Activated naive CD8-positive, alpha-beta T cell treated with anti-CD3 and anti-CD28 coated beads, Interleukin-2, amount 50 U/mL, for 24 hours (primary cell): ENCODE measurements at regions not wholly inside any gene's neighbourhood (a gene's known extent, or its start where the extent isn't known, plus 50 kb on each side); places are given as distances from the start of the nearest gene placed in this dataset.

ENCODE experiments used
- ATAC-seq: fragments of 150-1000 bp; cut with Tn5 transposase; one replicate; pipeline ENCODE4 v1.10.0; 2021
- DNase-seq: peaks from one replicate; pipeline ENCODE4 v3.0.0; 2021
- H3K27ac Mint-ChIP-seq: one replicate; pipeline ENCODE4 v1.8.0; 2021; ENCODE audit warnings: mild to moderate bottlenecking, mixed read lengths
- H3K27me3 Mint-ChIP-seq: one replicate; pipeline ENCODE4 v1.8.0; 2021; ENCODE audit warnings: mixed read lengths
- H3K36me3 Mint-ChIP-seq: one replicate; pipeline ENCODE4 v1.8.0; 2021; ENCODE audit warnings: low read depth, mixed read lengths
- H3K4me1 Mint-ChIP-seq: one replicate; pipeline ENCODE4 v1.8.0; 2021; ENCODE audit warnings: mixed read lengths
- H3K4me3 Mint-ChIP-seq: one replicate; pipeline ENCODE4 v1.8.0; 2021; ENCODE audit warnings: mild to moderate bottlenecking, moderate library complexity, mixed read lengths
- H3K9me3 Mint-ChIP-seq: one replicate; pipeline ENCODE4 v1.8.0; 2021; ENCODE audit warnings: mixed read lengths

GRCh38 chr7:12868027-12868426 is 180.6 kb downstream of the ARL4A start:
- Mint-ChIP-seq H3K36me3 (no peaks in the 10 kb centered on the region), H3K27ac (no peak overlapping the region), H3K4me3 (no peak overlapping the region), H3K27me3 (peaks cover 2% of the 10 kb centered on the region), H3K4me1 (no peaks in the 10 kb centered on the region), H3K9me3 (no peaks in the 10 kb centered on the region)
- DNase-seq (no peak), ATAC-seq (no peak)

DNA sequence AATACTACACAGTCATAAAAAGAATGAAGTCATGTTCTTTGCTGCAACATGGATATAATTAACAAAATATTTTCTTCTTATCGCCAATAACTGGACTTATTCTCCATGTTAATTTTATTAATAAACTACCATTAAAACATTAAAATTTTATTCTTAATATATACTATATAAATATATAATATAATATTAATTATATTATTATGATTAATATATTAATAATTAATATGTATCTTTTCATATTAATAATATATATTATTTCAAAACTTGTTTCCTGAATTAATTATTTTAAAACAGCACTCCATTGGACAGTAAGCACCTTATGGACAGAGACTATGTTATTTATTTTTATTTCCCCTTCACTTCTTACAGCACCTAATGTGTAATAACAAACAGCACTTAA is 182.8 kb downstream of the ARL4A start:
- ATAC-seq (no peak), DNase-seq (no peak)
- Mint-ChIP-seq H3K9me3 (no peaks in the 10 kb centered on the region), H3K27me3 (peaks cover 2% of the 10 kb centered on the region), H3K4me3 (no peak overlapping the region), H3K27ac (no peak overlapping the region), H3K36me3 (no peaks in the 10 kb centered on the region), H3K4me1 (no peaks in the 10 kb centered on the region)

DNA sequence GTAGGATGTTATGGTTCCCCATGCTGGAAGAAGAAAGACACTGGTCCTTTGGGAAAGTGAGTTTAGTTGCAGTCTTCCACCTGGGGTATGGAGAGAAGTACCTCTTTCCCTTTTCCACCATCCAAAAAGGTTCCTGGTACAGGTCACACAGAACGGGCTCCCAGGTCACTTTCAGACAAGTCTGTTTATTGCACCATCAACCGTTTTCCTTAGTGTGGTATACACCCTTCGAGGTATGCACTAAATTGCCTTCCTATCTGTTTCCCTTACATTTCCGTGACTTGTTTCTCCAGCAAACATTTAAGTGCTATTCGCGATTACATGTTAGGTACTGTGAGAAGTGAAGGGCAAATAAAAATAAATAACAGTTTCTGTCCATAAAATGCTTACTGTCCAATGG is 185.1 kb downstream of the ARL4A start:
- H3K27me3 Mint-ChIP-seq: no peaks in the 10 kb centered on the region
- H3K4me3 Mint-ChIP-seq: no peak overlapping the region
- H3K9me3 Mint-ChIP-seq: no peaks in the 10 kb centered on the region
- DNase-seq (no peak), ATAC-seq (no peak)
- H3K27ac Mint-ChIP-seq: no peak overlapping the region
- H3K36me3 Mint-ChIP-seq: no peaks in the 10 kb centered on the region
- no peaks in the 10 kb centered on the region for H3K4me1 Mint-ChIP-seq

DNA sequence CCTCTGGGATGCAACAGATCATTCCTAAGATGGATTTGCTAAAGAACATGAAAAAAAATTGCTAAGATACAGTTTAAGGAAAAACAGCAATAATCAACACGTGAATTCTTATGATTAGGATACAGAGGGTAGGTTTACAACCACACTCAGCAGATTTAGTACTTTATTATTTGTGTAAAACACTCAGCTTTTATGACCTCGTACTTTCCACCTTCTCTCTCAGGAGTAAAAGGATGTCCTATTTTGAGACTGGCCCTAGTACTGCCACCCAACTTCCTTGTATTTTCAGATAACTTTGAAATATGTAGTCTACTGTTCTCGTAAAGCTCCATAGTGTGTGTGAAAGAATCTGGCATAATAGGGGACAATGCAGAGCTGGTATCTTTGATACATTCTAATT is 186.1 kb downstream of the ARL4A start:
- DNase-seq (no peak), ATAC-seq (no peak)
- no peak overlapping the region for H3K27ac Mint-ChIP-seq
- no peaks in the 10 kb centered on the region for H3K9me3 Mint-ChIP-seq
- no peaks in the 10 kb centered on the region for H3K27me3 Mint-ChIP-seq
- H3K4me3 Mint-ChIP-seq: no peak overlapping the region
- H3K4me1 Mint-ChIP-seq: no peaks in the 10 kb centered on the region
- no peaks in the 10 kb centered on the region for H3K36me3 Mint-ChIP-seq

GRCh38 chr7:12879139-12879538 is 191.7 kb downstream of the ARL4A start:
- ATAC-seq: no peak
- no peaks in the 10 kb centered on the region for H3K36me3 Mint-ChIP-seq

DNA sequence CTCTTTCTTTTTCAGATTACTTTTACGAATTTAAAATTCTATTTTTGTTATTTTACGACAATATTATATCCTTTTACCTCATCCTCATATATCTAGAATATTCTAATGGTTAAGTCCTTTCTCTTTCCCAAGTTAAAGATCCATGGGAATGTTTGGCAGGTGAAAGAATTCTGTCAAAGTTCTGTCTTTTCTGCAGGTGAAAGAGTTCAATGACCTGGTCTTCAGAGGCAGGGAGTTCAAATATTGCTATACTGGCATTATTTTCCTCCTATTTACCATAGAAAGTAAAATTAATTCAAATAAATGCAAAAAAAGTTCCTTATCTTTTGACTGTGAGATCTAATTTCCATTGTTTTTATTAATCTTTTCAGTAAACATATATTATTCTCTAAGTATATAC is 194.3 kb downstream of the ARL4A start:
- H3K36me3 Mint-ChIP-seq: no peaks in the 10 kb centered on the region
- no peak overlapping the region for H3K4me3 Mint-ChIP-seq
- H3K9me3 Mint-ChIP-seq: no peaks in the 10 kb centered on the region
- ATAC-seq: no peak
- no peak overlapping the region for H3K27ac Mint-ChIP-seq
- DNase-seq: no peak
- peaks cover 10% of the 10 kb centered on the region for H3K27me3 Mint-ChIP-seq
- no peaks in the 10 kb centered on the region for H3K4me1 Mint-ChIP-seq

More at GRCh38 chr7:12879139-12879538, 191.7 kb downstream of the ARL4A start:
- no peak for DNase-seq
- Mint-ChIP-seq H3K27me3 (peaks cover 10% of the 10 kb centered on the region), H3K27ac (no peak overlapping the region), H3K9me3 (no peaks in the 10 kb centered on the region), H3K4me3 (no peak overlapping the region), H3K4me1 (no peaks in the 10 kb centered on the region)

GRCh38 chr7:12882710-12883109 is 195.3 kb downstream of the ARL4A start:
- Mint-ChIP-seq H3K36me3 (no peaks in the 10 kb centered on the region), H3K4me1 (no peaks in the 10 kb centered on the region), H3K27ac (no peak overlapping the region), H3K4me3 (no peak overlapping the region), H3K9me3 (no peaks in the 10 kb centered on the region), H3K27me3 (peaks cover 10% of the 10 kb centered on the region)
- ATAC-seq (no peak), DNase-seq (no peak)

GRCh38 chr7:12884033-12884432 is 196.6 kb downstream of the ARL4A start:
- no peak overlapping the region for H3K4me3 Mint-ChIP-seq
- no peak for DNase-seq
- no peaks in the 10 kb centered on the region for H3K4me1 Mint-ChIP-seq
- no peak for ATAC-seq
- no peaks in the 10 kb centered on the region for H3K36me3 Mint-ChIP-seq
- H3K27ac Mint-ChIP-seq: no peak overlapping the region
- H3K27me3 Mint-ChIP-seq: peaks cover 10% of the 10 kb centered on the region
- no peaks in the 10 kb centered on the region for H3K9me3 Mint-ChIP-seq

DNA sequence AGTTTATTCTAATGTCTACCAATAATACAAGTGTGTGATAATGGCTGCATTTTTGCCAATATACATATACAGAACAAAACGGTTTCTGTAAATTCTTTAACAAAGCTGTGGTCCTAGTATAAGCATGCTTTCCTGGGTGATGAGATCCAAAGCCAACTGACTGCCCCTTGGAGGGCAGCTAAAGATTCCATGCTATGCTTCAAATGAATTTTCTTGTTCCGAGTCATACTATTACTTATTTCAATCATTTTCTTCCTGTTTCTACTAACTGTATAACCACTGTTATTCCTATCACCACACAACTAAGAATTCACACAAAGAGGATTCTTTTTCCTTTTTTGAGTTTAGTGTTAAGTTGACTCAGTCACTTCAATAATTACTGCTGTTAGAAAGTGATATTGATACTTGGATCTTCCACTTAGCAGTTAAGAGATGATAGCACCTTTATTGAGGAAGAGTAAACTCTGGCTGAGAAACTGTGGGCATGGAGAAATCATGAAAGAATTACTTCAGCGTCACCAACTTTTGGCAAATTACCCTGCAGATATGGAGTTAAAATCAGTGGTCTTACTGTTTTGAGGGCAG is 197.5 kb downstream of the ARL4A start:
- H3K27ac Mint-ChIP-seq: no peak overlapping the region
- peaks cover 8% of the 10 kb centered on the region for H3K27me3 Mint-ChIP-seq
- no peak overlapping the region for H3K4me3 Mint-ChIP-seq
- H3K36me3 Mint-ChIP-seq: no peaks in the 10 kb centered on the region
- no peak for ATAC-seq
- no peaks in the 10 kb centered on the region for H3K4me1 Mint-ChIP-seq
- H3K9me3 Mint-ChIP-seq: no peaks in the 10 kb centered on the region
- DNase-seq: no peak

GRCh38 chr7:12888717-12889116 is 201.3 kb downstream of the ARL4A start:
- Mint-ChIP-seq H3K4me3 (no peak overlapping the region), H3K27me3 (no peaks in the 10 kb centered on the region), H3K4me1 (no peaks in the 10 kb centered on the region), H3K36me3 (no peaks in the 10 kb centered on the region), H3K27ac (no peak overlapping the region), H3K9me3 (no peaks in the 10 kb centered on the region)
- ATAC-seq (no peak), DNase-seq (no peak)

- H3K4me3 Mint-ChIP-seq: no peak overlapping the region
Observed at GRCh38 chr7:12889391-12889790, 202.0 kb downstream of the ARL4A start.

DNA sequence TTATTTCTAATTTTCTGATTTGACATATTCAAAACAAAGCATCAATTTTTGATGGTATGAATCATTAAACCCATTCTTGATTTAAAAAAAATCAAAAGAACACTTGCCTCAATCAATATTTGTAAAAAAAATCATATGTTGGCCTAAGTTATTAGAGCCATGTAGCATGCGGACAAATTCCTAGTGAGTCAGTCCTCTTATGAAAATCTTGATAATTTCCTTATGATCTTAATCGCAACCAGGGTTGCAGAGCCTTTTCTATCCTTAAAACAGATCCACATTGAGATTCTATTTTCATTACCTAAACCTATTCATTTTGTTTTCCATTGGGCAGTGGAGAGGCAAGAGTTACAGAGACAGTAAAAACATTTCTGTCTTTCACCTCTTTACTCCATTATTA is 203.2 kb downstream of the ARL4A start:
- H3K27ac Mint-ChIP-seq: no peak overlapping the region
- no peaks in the 10 kb centered on the region for H3K27me3 Mint-ChIP-seq
- H3K9me3 Mint-ChIP-seq: no peaks in the 10 kb centered on the region
- ATAC-seq: no peak
- H3K36me3 Mint-ChIP-seq: no peaks in the 10 kb centered on the region
- no peaks in the 10 kb centered on the region for H3K4me1 Mint-ChIP-seq
- no peak for DNase-seq
- H3K4me3 Mint-ChIP-seq: no peak overlapping the region

More at GRCh38 chr7:12889391-12889790, 202.0 kb downstream of the ARL4A start:
- ATAC-seq (no peak), DNase-seq (no peak)
- no peaks in the 10 kb centered on the region for H3K9me3 Mint-ChIP-seq
- H3K36me3 Mint-ChIP-seq: no peaks in the 10 kb centered on the region
- no peak overlapping the region for H3K27ac Mint-ChIP-seq
- H3K4me1 Mint-ChIP-seq: no peaks in the 10 kb centered on the region
- H3K27me3 Mint-ChIP-seq: no peaks in the 10 kb centered on the region

DNA sequence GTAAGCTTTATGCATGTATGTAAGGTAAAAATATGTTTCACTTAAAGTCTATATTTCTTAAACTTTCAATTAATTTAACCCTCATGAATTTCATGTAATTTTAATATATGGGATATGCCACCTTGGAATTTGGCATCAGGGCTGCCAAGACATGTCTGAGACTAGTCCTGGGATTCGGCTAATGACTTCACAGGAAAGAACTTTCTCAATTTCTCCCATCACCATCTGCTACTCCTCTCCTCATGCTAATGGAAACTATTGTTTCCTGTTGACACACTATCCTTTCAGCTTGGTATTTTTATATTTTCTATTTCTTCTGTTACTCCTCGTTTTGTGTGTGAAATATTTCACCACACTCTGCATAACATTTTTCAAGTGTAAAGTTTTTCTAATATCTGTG is 205.9 kb downstream of the ARL4A start:
- no peaks in the 10 kb centered on the region for H3K27me3 Mint-ChIP-seq
- ATAC-seq: no peak
- no peak overlapping the region for H3K27ac Mint-ChIP-seq
- no peak for DNase-seq
- H3K4me3 Mint-ChIP-seq: no peak overlapping the region
- no peaks in the 10 kb centered on the region for H3K4me1 Mint-ChIP-seq
- no peaks in the 10 kb centered on the region for H3K9me3 Mint-ChIP-seq
- H3K36me3 Mint-ChIP-seq: no peaks in the 10 kb centered on the region

- ATAC-seq (no peak), DNase-seq (no peak)
- Mint-ChIP-seq H3K9me3 (no peaks in the 10 kb centered on the region), H3K27ac (no peak overlapping the region), H3K27me3 (no peaks in the 10 kb centered on the region), H3K36me3 (no peaks in the 10 kb centered on the region), H3K4me3 (no peak overlapping the region), H3K4me1 (no peaks in the 10 kb centered on the region)
Observed at GRCh38 chr7:12895296-12895695, 207.9 kb downstream of the ARL4A start.

DNA sequence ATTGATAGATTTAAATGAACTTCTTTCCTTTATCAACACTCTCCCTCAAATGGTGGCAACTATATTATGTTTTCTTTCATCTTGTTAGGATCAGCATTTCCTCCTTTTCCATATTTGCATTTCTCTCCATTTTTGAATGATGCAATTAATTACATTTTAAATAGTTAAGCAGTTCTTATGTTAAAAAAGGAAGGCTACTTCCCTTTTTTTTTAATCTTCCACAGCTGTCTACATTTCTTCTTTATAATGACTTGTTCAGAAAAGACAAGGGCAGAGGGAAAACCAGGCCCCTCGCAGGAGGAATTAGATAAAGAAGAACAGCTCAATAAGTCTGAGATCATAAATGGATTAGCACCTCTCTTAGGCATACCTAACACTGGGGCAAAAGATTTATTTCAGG is 208.9 kb downstream of the ARL4A start:
- no peaks in the 10 kb centered on the region for H3K27me3 Mint-ChIP-seq

DNA sequence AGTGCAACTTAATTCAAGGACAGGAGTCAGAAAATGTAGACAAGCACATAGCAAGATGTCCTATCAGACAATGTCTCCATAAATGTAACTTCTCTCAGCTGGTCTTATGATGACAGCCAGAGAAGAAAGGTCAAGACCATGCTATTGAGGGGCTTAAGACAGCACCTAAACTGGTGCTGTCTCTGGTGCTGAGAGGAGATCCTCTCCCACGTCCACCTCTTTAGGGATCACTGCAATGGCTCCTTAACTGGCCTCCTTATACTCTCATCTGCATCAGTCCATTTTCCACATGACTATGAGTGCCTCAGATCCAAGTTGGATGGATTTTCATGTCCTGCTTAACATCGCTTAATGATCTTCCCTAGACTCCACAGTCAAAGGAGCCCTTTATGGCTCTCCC is 210.6 kb downstream of the ARL4A start:
- H3K36me3 Mint-ChIP-seq: no peaks in the 10 kb centered on the region
- H3K4me1 Mint-ChIP-seq: no peaks in the 10 kb centered on the region
- H3K9me3 Mint-ChIP-seq: no peaks in the 10 kb centered on the region
- no peak for ATAC-seq
- H3K27ac Mint-ChIP-seq: no peak overlapping the region
- H3K27me3 Mint-ChIP-seq: no peaks in the 10 kb centered on the region
- no peak for DNase-seq
- H3K4me3 Mint-ChIP-seq: no peak overlapping the region

More for the DNA sequence above, 208.9 kb downstream of the ARL4A start:
- no peaks in the 10 kb centered on the region for H3K4me1 Mint-ChIP-seq
- DNase-seq (no peak), ATAC-seq (no peak)
- no peaks in the 10 kb centered on the region for H3K36me3 Mint-ChIP-seq
- H3K27ac Mint-ChIP-seq: no peak overlapping the region
- no peak overlapping the region for H3K4me3 Mint-ChIP-seq
- no peaks in the 10 kb centered on the region for H3K9me3 Mint-ChIP-seq
